ENCODE measurements at regions not wholly inside any gene's neighbourhood (a gene's known extent, or its start where the extent isn't known, plus 50 kb on each side); places are given as distances from the start of the nearest gene placed in this dataset.

DNA sequence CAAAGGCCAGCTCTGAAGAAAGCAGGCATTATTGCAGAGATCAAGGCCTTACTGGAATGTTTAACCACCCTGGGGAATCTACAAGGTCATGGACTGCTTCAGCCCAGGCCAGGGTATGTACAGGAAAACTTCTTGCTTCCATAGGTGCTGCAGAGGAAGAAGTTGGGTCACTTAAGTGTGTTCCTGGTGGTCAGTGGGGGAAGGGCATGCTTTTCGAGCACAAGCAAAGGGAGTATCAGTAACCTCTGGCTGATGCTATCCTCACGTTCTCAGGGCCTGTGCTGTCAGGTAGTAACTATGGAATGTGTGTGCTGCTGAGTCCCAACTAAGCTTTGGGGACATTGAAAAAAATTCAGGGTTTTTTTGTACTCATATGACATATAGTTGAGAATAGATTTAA lies 234.0 kb upstream of the SP4 start:
- Histone ChIP-seq H3K4me1 (no peaks in the 10 kb centered on the region), H3K4me3 (no peak overlapping the region), H3K36me3 (no peaks in the 10 kb centered on the region), H3K27me3 (no peaks in the 10 kb centered on the region), H3K27ac (no peak overlapping the region), H3K9me3 (no peaks in the 10 kb centered on the region)
- TF ChIP-seq CTCF (IDR thresholded peaks at IDR 0.05) (no peak), POLR2AphosphoS5 (IDR thresholded peaks at IDR 0.05) (no peak), EP300 (IDR thresholded peaks at IDR 0.05) (no peak), POLR2A (IDR thresholded peaks at IDR 0.05) (no peak)
- WGBS = 79% methylated on average over 2 of the region's 2 CpGs
- DNase-seq (ENCODE audit: low spot score in 2 of 2) = no peak

- H3K4me1 ChIP-seq = no peaks in the 10 kb centered on the region
- no peaks in the 10 kb centered on the region for H3K9me3 ChIP-seq
- 75% methylated on average over 4 of the region's 4 CpGs for WGBS
- no peak overlapping the region for H3K4me3 ChIP-seq
- DNase-seq (ENCODE audit: low spot score in 2 of 2) = no peak
- no peak overlapping the region for H3K27ac ChIP-seq
- TF ChIP-seq EP300 (IDR thresholded peaks at IDR 0.05) = no peak
- no peaks in the 10 kb centered on the region for H3K36me3 ChIP-seq
- no peaks in the 10 kb centered on the region for H3K27me3 ChIP-seq
Measured at GRCh38 chr7:21194936-21195335, 232.9 kb upstream of the SP4 start.

GRCh38 chr7:21198921-21199320 lies 229.0 kb upstream of the SP4 start:
- no peaks in the 10 kb centered on the region for H3K9me3 ChIP-seq
- TF ChIP-seq POLR2A (IDR thresholded peaks at IDR 0.05) (no peak), EP300 (IDR thresholded peaks at IDR 0.05) (no peak), POLR2AphosphoS5 (IDR thresholded peaks at IDR 0.05) (no peak), CTCF (IDR thresholded peaks at IDR 0.05) (no peak)
- no peaks in the 10 kb centered on the region for H3K36me3 ChIP-seq
- H3K27ac ChIP-seq = no peak overlapping the region
- H3K4me1 ChIP-seq = no peaks in the 10 kb centered on the region
- H3K27me3 ChIP-seq = peaks cover 8% of the 10 kb centered on the region
- DNase-seq (ENCODE audit: low spot score in 2 of 2) = no peak
- no peak overlapping the region for H3K4me3 ChIP-seq
- 71% methylated on average over 1 of the region's 1 CpG for WGBS

GRCh38 chr7:21200503-21200902 lies 227.4 kb upstream of the SP4 start:
- no peak for TF ChIP-seq CTCF (IDR thresholded peaks at IDR 0.05)
- no peak for TF ChIP-seq EP300 (IDR thresholded peaks at IDR 0.05)
- TF ChIP-seq POLR2A (IDR thresholded peaks at IDR 0.05) = no peak
- no peak for TF ChIP-seq POLR2AphosphoS5 (IDR thresholded peaks at IDR 0.05)
- Histone ChIP-seq H3K4me3 (no peak overlapping the region), H3K27ac (no peak overlapping the region), H3K4me1 (no peaks in the 10 kb centered on the region), H3K27me3 (peaks cover 8% of the 10 kb centered on the region), H3K9me3 (no peaks in the 10 kb centered on the region), H3K36me3 (no peaks in the 10 kb centered on the region)
- WGBS = 69% methylated on average over 7 of the region's 7 CpGs
- DNase-seq (ENCODE audit: low spot score in 2 of 2) = no peak

DNA sequence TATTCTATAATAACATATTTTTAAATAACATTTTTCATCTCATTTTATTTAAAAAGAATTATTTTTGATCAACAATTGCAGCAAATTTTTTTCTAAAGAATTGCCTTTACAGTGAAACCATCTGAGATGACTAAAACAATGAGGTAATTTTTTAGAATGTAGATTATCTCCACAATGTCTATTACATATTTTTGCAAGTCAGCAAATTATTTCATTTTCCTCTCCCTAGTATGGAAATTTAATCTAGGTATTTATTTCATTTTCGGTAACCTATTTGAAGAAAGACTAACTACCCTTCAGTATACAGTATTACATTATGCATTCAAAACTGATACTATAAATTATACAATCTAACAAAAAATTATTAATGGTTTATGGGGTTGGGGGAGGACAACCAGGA lies 213.2 kb upstream of the SP4 start:
- no peak for DNase-seq (ENCODE audit: low spot score in 2 of 2)
- Histone ChIP-seq H3K4me3 (no peak overlapping the region), H3K36me3 (no peaks in the 10 kb centered on the region), H3K4me1 (no peaks in the 10 kb centered on the region), H3K27me3 (no peaks in the 10 kb centered on the region), H3K27ac (no peak overlapping the region), H3K9me3 (no peaks in the 10 kb centered on the region)
- no peak for TF ChIP-seq EP300 (IDR thresholded peaks at IDR 0.05)
- TF ChIP-seq POLR2AphosphoS5 (IDR thresholded peaks at IDR 0.05) = no peak
- TF ChIP-seq CTCF (IDR thresholded peaks at IDR 0.05) = no peak
- no peak for TF ChIP-seq POLR2A (IDR thresholded peaks at IDR 0.05)
- WGBS = 93% methylated on average over 1 of the region's 1 CpG

DNA sequence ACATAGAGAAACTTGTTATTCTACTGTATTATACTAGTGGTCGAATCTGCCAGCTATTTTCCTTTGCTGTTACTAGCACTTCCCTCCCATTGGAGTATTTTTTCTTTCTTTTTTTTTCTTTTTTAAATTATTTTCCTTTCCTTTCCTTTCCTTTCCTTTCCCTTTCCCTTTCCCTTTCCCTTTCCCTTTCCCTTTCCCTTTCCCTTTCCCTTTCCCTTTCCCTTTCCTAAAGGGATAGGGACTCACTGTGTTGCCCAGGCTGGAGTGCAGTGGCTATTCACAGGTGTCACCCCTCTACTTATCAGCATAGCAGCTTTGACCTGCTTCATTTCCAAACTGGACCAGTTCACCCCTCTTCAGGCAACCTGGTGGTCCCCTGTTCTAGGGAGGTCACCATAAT lies 212.6 kb upstream of the SP4 start:
- H3K4me3 ChIP-seq = no peak overlapping the region
- no peaks in the 10 kb centered on the region for H3K4me1 ChIP-seq
- TF ChIP-seq CTCF (IDR thresholded peaks at IDR 0.05) (no peak), POLR2AphosphoS5 (IDR thresholded peaks at IDR 0.05) (no peak), POLR2A (IDR thresholded peaks at IDR 0.05) (no peak), EP300 (IDR thresholded peaks at IDR 0.05) (no peak)
- no peaks in the 10 kb centered on the region for H3K36me3 ChIP-seq
- WGBS = 75% methylated on average over 1 of the region's 1 CpG
- H3K27me3 ChIP-seq = no peaks in the 10 kb centered on the region
- no peak for DNase-seq (ENCODE audit: low spot score in 2 of 2)
- H3K9me3 ChIP-seq = no peaks in the 10 kb centered on the region
- no peak overlapping the region for H3K27ac ChIP-seq

Measured in suprapubic skin (tissue), 4 donors.